ENCODE measurements at regions not wholly inside any gene's neighbourhood (a gene's known extent, or its start where the extent isn't known, plus 50 kb on each side); places are given as distances from the start of the nearest gene placed in this dataset.

GRCh38 chr2:143824791-143825190 lies 695.1 kb downstream of the ZEB2 start:
- no peak overlapping the region for H3K4me3 ChIP-seq (replicated peaks; ENCODE audit: low read depth, low read length)
- DNase-seq (ENCODE audit: extremely low read depth, low read depth), result no peak
- no peak for TF ChIP-seq CTCF (IDR thresholded peaks at IDR 0.05; ENCODE audit: low read depth, low read length, missing control alignments)

DNA sequence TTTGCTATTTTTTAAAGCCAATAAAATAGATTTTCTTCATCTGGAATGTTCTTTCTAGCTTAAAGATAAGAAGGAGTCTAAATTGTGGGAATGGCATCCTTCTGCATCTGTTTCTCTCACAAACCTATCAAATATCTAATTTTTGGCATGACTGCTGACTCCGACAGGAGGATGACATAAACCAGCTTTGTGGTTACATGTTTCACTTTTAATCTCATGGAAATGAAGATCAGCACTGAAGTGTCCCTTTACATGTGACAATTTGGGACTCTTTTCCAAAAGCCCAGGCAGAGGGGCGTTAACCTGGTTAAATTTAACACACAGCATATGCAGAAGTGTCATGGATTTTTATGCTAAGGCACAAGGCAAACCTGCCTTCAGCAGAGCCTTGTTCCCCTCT lies 694.7 kb downstream of the ARHGAP15 start:
- DNase-seq (ENCODE audit: extremely low read depth, low read depth), result no peak
- no peak overlapping the region for H3K4me3 ChIP-seq (replicated peaks; ENCODE audit: low read depth, low read length)
- TF ChIP-seq CTCF (IDR thresholded peaks at IDR 0.05; ENCODE audit: low read depth, low read length, missing control alignments), result no peak

- no peak overlapping the region for H3K4me3 ChIP-seq (replicated peaks; ENCODE audit: low read depth, low read length)
- no peak for TF ChIP-seq CTCF (IDR thresholded peaks at IDR 0.05; ENCODE audit: low read depth, low read length, missing control alignments)
- no peak for DNase-seq (ENCODE audit: extremely low read depth, low read depth)
Observed at GRCh38 chr2:143823296-143823695, 694.1 kb downstream of the ARHGAP15 start.

DNA sequence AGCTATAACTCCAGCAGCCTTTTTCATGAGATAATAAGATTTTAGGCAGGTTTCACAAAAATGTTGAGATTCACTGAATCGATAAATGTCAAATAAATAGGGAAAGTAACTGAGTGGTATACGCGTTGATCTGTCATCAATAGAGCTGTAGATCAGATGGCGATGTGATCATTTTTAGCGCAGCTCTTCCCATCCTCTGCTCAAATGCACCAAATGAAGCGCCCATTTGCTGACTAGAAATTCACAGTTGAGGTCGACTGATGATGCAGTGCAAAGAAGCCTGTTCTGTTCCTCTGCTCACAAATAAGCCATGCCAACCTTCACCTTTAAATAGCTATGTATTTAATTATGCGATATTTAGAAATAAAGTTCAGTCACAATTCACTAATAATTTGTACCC lies 693.5 kb downstream of the ARHGAP15 start:
- DNase-seq (ENCODE audit: extremely low read depth, low read depth), result no peak
- H3K4me3 ChIP-seq (replicated peaks; ENCODE audit: low read depth, low read length), result no peak overlapping the region
- no peak for TF ChIP-seq CTCF (IDR thresholded peaks at IDR 0.05; ENCODE audit: low read depth, low read length, missing control alignments)

DNA sequence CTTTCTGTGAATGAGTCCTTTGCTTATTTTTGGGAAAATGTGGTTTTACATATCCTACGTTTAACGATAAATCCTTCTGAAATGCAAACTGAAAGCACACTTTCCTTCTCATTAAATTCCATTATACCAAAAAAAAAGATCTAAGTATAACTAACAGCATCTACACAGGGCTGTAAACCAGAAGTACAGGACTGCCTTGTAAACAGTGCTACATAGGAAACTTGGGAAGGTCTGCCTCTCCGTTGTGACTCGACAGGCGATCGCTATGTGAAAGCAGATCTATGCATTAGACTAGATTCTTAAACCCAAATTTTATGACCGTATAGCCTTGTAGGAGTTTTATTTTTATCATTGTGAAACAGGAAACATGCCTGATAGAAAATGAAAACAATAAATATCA lies 690.5 kb downstream of the ARHGAP15 start:
- peak overlapping the region; percentile 13 for H3K4me3 ChIP-seq (replicated peaks; ENCODE audit: low read depth, low read length)
- DNase-seq (ENCODE audit: extremely low read depth, low read depth), result no peak
- no peak for TF ChIP-seq CTCF (IDR thresholded peaks at IDR 0.05; ENCODE audit: low read depth, low read length, missing control alignments)

GRCh38 chr2:143819190-143819735 lies 690.0 kb downstream of the ARHGAP15 start:
- TF ChIP-seq CTCF (IDR thresholded peaks at IDR 0.05; ENCODE audit: low read depth, low read length, missing control alignments), result no peak
- peak; percentile 75 for DNase-seq (ENCODE audit: extremely low read depth, low read depth)

More at GRCh38 chr2:143819190-143819735, 690.0 kb downstream of the ARHGAP15 start:
- peak overlapping the region; percentile 13 for H3K4me3 ChIP-seq (replicated peaks; ENCODE audit: low read depth, low read length)
